ENCODE measurements at regions not wholly inside any gene's neighbourhood (a gene's known extent, or its start where the extent isn't known, plus 50 kb on each side); places are given as distances from the start of the nearest gene placed in this dataset.
"Not testable (repeated sequence)": the region's sequence is repeated elsewhere in the genome, so short reads cannot be mapped to it uniquely, and the experiment has no call there.

DNA sequence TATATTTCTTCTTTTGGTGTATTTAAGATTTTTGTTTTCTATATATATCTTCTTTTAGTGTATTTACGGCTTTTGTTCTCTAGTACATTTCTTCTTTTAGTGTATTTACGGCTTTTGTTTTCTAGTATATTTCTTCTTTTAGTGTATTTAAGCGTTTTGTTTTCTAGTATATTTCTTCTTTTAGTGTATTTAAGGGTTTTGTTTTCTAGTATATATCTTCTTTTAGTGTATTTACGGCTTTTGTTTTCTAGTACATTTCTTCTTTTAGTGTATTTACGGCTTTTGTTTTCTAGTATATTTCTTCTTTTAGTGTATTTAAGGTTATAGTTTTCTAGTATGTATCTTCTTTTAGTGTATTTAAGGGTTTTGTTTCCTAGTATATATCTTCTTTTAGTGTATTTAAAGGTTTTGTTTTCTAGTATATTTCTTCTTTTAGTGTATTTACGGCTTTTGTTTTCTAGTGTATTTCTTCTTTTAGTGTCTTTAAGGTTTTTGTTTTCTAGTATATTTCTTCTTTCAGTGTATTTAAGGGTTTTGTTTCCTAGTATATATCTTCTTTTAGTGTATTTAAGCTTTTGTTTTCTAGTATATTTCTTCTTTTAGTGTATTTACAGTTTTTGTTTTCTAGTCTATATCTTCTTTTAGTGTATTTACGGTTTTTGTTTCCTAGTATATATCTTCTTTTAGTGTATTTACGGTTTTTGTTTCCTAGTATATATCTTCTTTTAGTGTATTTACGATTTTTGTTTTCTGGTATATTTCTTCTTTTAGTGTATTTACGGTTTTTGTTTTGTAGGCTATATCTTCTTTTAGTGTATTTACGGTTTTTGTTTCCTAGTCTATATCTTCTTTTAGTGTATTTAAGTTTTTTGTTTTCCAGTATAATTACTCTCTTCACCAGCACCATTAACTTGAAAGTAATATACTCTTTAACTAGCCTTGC is 249.4 kb downstream of the SHOX start:
- not testable (repeated sequence) for DNase-seq

DNA sequence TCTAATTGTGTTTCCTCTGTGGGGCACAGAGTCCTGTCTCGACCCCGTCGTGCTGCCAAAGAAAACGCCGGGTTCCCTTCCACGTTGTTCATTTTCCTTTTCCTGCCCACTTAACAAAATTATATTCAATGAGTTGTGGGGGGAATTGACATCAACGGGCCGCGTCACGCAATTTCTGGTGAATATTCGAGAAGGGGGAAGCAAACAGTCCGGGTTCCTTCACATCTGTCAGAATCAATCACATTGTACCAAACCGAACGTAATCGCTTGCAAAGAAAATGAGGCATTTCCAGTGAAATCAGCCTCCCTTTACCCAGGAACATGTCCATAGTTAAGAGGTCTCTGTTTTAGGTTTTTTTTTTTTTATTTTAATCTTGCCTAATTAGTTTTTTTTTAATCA is 243.5 kb downstream of the SHOX start:
- no peak for DNase-seq

DNA sequence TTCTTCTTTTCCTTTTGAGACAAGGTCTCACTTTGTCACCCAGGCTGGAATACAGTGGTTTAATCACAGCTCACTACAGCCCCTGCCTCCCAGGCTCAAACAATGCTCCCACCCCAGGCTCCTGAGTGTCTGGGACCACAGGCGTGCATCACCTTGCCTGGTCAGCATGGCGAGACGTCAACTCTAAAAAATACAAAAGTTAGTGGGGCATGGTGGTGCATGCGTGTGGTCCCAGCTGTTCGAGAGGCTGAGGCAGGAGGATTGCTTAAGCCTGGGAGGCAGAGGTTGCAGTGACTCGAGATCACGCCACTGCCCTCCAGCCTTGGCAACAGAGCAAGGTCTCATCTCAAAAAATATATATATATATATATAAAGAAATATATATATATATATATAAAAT is 242.4 kb downstream of the SHOX start:
- DNase-seq = no peak

DNA sequence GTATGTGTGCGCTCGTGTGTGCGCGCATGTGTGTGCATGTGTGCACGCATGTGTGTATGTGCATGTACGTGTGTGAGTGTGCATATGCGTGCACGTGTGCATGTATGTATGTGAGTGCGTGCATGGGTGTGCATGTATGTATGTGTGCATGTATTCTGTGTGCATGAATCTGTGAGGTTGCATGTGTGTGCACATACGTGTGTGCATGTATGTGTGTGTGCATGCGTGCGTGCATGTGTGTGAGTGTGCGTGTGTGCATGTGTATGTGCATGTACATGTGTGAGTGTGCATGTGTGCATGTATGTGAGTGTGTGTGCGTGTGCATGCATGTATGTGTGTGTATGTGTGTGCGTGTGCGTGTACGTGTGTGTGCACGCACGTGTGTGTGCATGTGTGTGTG is 241.5 kb downstream of the SHOX start:
- DNase-seq = no peak

DNA sequence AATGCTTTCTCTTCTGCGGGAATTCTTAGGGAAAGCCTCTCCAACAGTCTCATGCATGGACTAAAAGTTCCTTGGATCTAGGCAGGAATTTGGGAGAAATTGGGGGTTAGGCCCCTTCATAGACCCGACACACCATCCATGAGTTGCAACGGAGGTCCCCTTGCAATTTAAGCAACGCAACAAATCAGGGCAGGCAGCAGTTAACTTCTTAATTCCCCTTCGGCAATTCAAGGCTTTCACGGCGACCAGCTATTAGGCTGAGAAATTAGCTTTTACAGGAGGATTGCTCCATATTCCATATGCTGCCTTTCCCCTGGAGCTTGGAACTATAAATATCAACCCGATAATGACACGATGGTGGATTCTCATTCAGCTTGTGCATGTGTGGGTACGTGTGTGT is 241.0 kb downstream of the SHOX start:
- no peak for DNase-seq

DNA sequence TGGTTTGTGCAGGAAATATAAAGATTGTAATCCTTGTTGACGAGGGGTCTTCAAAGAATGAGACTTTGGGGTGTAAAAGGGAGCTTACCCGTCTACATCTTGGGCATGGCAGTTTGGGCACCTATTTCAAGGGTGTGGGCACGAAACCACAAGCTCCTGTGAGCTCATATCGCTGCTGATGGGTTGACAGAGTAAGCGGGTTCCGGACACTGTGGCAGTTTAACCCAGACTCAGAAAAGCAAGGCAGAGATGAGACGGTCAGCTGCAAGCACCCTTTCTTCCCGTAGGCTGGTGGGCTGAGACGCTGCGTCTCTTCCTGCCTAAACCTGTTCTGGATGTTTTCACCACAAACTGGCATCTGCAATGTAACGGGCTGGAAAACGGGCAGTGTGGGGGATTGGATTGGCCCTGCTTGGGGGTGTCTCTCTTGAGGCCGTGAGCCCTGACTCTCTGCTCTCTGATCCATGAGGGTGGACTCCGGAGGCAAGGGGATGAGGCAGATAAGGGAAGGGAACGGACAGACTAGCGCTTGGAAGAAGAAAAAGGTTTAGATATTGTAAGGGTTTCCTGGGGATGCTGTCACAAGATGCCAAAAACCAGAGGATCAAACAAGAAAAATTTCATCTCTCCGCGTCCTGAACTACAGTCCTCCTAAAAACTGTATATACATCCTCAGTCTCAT is 237.5 kb downstream of the SHOX start:
- no peak for DNase-seq

DNA sequence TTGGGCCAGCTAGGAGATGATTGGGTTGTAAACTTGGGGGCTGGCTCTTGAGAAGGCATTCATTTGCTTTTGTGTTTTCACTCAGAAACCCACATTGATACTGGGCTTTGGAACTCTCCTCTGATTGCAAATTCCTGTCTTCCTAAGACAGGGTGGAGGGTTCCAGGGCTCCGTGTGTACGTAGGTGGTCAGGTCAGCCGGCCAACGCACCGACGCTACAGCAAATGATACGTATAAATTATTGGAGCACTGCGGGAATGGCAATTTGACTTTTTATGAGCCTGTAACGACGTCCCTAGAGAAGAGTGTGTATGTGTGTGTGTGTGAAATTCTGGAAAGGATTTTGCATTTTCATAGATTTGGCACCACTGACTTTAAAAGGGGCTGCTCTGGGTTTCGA is 236.9 kb downstream of the SHOX start:
- no peak for DNase-seq

DNA sequence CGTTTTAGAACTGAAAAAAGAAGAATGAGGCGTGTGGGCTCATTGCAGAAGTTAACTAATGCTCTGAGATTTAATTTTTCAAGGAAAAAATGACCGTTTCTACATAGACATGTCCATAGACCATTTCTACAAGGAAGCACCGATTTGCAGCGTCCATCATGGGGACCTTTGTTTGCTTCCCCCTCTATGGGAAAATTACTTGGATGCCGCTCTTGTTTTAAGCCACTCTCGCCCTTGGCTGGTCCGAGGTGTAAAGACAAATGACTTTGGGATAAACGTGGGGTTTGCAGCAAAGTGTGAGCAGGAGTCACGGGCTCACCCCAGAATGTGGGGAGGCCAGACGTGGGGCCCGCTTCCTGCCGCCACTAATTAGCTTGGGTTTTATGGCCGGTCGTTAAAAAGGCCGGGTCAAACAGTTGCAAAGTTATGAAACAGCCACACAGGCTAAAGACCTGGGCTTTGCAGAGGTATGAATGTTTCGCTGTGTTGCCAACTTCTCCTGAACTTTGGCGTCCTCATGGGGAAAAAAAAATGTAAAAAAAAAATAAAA is 235.9 kb downstream of the SHOX start:
- no peak for DNase-seq

DNA sequence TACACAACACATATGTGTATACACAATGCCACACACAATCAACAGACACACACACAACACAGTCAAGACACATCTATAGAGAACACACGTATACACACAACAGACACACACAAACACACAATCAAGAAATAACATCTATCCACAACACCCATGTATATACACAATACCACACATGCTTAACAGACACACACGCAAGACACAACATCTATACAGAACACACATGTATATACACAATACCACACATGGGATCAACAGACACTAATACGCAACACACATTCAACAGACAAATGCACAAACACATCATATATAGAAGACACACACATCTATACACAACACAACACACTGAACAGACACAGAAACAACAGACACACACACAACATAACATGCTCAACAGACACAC is 234.8 kb downstream of the SHOX start:
- no peak for DNase-seq

DNA sequence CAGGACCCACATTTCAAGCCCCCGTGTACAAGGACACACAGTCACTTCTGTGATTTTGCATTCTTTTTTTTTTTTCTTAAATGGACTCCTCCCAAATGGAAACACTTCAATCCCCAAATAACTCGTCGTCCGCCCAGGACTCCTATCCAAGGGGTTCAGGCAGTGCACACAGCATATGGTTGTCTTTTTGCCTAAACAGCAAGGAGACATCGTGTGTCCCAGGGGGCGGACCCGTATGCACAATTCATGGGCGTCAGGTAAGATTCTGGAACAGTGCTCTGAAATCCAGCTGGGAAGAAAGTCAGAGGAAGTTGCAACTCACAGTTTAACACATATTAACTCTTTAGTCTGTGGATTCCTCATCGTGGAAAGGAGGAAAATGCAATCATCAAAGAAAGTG is 231.3 kb downstream of the SHOX start:
- no peak for DNase-seq

DNA sequence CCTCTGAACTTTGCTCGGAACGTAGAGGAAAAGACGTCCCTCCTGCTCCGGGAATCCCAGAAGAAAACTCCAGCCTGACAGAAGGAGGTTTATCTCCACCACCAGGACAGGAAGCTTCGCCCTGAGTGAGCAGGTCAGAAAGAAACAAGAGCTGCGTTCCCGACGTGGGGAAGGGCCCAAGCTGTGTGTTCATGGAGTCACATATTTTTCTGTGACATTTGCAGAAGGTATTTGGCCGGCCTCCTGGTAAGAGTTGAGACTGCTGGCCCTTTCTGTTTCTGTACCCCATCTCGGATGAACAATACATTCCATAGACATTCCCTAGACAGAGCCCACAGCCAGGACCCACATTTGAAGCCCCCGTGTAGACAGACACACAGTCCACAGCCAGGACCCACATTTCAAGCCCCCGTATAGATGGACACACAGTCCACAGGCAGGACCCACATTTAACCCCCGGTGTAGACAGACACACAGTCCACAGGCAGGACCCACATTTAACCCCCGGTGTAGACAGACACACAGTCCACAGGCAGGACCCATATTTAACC is 230.8 kb downstream of the SHOX start:
- DNase-seq = no peak

DNA sequence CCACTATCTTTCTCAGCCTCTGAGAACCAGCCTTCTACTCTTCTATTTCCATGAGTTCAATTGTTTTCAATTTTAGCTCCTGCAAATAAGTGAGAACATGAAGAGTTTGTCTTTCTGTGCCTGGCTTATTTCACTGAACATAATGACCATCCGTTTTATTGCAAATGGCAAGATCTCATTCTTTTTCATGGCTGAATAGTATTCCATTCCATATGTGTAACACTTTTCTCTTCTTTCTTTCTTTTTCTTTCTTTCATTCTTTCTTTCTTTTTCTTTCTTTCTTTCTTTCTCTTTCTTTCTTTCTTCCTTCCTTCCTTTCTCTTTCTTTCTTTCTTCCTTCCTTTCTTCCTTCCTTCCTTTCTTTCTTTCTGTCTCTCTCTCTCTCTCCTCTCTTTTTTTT is 228.7 kb downstream of the SHOX start:
- no peak for DNase-seq

DNA sequence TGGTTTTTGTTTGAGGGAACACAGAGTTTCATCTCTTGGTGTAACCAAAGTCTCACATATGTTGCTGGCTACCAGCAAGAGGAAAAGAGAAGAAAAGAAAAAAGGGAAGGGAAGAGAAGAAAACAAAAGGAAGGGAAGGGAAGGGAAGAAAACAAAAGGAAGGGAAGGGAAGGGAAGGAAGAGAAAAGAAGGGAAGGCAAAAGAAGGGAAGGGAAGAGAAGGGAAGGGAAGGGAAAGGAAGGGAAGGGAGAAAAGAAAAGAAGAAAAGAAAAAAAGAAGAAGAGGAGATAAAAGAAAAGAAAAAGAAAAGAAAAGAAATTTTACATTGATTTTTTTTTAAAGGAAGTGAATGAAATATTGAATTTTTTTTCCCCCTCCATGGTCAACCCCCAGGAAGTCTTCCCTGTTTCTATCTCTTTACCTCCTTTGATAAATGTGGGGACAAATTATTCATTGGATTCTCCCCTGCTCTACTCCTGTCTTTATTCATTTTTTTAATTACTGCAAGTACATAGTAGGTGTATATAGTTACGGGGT is 228.0 kb downstream of the SHOX start:
- DNase-seq = no peak

DNA sequence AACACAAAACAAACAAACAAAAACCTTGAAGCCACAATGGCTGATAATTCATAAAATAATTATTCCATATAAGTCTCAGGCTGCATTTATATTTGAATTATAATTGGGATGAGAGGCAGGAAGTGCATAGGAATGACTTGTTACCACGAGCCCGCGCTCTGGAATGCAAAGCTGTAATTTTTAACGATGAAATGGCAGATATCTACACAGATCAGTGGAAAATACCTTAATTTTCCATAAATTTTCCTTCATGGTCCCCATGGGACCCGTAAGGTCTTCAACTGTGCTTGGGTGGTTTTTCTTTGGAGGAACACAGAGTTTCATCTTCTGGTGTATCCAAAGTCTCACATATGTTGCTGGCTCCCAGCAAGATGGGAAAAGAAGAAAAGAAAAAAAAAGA is 226.8 kb downstream of the SHOX start:
- DNase-seq = no peak

DNA sequence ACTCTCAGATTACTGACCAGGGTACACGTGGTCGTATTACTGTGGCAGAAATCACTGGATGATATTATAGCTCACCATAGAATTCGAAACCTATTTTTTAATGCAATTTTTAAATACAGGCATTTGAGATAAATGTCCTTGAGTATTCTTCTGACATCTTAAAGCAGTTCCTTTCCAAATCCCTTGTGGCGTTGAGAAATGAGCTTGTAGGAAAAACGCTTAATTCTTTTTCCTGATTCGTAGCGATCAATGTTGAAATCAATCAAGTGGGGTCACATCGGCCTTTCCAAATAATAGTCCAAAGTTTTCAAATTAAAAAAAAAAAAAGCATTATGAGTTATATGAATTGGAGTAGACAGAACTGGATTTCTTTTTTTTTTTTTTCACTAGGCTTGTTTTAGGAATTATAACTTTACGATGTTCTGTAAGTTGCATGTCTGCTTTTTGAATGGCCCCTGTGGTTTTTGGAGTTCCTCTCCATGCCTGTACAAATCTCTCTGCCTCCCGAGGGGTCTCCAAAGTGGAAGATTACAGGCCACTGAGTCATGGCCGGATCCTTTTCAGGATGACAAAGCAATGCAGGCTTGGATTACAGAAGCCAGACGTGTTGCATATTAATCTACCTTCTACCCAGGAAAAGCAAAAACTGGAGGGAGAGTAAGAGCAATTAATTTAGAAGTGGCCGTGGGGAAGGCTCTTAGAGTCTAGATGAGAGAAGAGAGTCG is 226.1 kb downstream of the SHOX start:
- DNase-seq = no peak

DNA sequence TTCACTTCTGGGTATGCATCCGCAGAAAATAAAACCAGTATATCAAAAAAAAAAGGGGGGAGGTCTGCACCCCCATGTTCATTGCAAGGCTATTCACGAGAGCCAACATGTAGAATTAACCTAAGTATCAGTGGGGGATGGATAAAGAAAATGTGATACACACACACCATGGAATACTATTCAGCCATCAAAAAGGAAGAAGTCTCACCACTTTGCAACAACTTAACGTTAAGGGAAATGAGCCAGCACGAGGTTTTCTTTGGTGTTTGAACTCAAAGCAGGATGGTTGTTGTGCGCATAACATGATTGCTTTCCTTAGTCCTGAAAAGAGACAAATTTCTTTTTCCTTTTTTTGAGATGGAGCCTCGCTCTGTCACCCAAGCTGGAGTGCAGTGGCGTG is 222.7 kb downstream of the SHOX start:
- DNase-seq = no peak

DNA sequence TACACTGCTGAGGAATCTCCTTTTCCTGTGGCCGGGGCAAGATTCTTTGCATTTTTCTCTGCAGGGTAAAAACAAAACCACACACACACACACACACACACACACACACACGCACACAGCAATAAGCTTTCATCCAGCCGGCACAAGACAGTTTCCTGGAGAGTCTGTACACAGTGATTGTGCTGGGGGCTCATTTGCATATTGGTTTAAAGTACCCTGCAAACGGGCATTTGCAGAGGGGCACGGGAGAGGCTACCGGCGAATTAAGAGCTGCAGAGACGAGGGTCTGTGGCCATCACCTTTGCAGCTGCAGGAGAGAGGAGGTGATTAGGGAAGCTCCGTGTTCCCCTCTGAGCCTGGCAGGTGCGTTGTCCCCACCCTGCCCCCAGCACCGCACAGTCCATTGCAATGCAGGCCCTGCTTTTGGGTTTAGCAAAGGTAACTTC is 219.9 kb downstream of the SHOX start:
- DNase-seq = no peak

DNA sequence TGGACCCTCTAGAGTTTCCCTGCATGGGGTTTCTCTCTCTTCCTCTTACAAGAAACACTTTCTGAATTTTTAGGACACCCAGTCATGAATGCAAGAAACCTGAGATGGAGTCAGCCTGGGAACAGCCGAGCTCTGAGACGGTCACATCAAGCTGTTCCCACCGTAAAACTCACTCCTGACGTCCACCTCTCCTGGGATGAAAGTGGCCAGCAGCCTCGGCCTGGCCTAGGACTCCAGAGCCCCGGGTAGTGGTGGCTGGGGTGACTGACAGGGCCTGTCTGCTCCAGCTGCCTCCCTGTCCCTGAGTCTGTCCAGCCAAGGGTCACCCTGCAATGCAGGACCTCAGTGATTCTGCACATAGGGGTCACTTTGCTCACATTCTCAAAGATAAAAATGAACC is 217.8 kb downstream of the SHOX start:
- no peak for DNase-seq

DNA sequence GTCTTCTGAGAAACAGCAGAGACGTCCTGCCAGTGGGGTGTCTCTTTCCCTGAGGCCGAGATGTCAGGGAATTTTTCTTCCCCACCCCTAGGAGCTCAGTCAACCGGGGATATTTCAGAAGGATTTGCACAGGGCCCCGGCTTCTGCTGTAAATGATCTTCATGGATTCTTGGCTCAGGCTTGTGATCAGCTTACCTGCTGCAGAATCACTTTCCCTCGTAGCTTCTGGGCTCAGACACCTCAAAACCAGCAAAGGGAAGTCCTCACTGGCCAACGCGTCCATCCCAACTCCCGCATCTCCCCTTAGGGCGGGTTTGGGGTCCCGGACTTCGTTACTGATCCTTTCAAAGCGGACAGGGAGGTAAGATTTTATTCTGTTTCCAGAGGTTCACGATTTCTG is 212.7 kb downstream of the SHOX start:
- DNase-seq = no peak

DNA sequence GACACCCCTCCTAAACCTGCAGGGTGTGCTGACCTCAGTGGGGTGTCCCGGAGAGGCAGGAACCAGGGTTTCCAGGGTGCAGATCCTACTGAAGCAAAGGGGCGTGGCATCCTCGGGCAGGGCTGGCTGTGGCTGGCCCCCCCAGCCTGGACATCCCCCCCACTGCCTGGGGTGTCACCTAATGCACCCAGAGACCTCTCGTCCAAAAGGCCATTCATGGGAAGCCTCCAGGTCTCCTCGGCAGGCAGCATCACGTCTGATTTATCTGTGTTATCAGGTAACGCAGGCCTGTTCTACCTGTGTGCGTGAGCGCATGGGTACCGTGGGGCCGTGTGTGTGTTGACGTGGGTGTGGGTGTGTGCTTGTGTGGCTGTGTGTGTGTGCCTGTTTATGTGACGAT is 210.0 kb downstream of the SHOX start:
- DNase-seq = no peak

DNA sequence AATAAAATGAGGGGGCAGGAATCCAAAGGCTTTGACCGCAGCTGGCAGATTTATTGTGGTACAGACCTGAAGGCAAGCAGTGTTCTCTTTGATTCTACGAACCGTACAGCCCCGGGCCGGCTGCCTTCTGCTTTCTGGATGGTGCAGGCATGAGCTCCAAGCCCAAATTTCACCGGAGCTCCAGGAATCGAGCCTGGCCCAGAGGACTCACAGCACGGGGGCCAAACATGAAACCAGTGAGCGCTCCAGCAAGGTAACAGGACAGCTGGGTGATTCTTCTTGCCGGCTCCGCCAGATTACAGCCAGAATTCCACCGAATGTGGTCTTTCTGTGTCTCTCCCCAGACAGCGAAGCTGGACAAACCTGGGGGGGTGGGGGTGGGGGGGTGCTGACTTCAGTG is 208.1 kb downstream of the SHOX start:
- DNase-seq = not testable (repeated sequence)

DNA sequence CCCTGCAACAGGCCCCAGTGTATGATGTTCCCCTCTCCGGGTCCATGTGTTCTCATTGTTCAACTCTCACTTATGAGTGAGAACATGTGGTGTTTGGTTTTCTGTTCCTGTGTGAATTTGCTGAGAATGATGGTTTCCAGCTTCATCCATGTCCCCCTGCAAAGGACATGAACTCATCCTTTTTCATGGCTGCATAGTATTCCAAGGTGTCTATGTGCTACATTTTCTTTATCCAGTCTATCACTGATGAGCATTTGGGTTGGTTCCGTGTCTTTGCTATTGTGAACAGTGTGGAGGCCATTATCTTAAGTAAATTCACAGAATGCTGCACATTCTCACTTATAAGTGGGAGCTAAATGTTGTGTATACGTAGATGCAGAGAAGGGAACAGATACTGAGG is 205.3 kb downstream of the SHOX start:
- not testable (repeated sequence) for DNase-seq

DNA sequence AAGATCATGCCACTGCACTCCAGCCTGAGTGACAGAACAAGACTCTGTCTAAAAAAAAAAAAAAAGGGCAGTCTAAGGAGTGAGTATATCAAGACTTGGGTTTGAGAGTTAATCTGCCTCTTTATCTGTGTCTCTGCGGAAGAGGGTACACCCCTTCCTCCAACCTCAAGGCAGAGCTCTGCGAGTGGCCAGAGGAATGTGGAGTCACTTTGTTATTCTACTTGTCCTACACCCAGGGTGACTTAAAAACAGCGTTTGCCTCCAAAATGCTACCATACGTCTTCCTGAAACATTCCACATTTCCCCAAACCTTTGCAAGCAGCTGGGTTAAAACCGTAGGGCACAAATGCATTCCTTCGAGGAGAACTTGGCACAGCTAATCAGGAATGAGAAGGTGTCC is 199.9 kb downstream of the SHOX start:
- DNase-seq = no peak

Data from NCI-H146 (cell line).